ENCODE measurements at regions not wholly inside any gene's neighbourhood (a gene's known extent, or its start where the extent isn't known, plus 50 kb on each side); places are given as distances from the start of the nearest gene placed in this dataset.

DNA sequence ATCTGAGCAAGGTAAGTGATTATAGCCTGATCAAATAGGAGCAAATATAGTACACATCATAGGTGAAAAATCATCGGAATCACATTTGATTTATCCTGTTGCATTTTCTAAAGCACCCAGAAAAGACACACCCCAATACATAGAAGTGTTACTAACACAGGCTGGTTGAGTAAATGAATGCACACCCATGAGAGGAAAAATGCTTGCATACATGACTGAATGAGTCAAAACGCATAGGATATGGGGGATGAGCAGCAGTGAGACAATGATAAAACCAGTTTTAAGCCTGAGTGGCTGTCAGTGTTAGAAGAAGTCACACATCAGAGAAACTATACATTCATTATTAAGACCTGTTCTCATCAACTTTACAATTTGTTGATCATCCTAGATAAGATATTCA, 449.6 kb upstream of the CDH20 start:
- Mint-ChIP-seq H3K9me3 (ENCODE audit: unreplicated experiment) (no peaks in the 10 kb centered on the region), H3K27me3 (ENCODE audit: unreplicated experiment) (no peaks in the 10 kb centered on the region), H3K27ac (ENCODE audit: unreplicated experiment) (no peak overlapping the region), H3K36me3 (ENCODE audit: low read depth, unreplicated experiment) (no peaks in the 10 kb centered on the region), H3K4me1 (ENCODE audit: unreplicated experiment) (peaks cover 12% of the 10 kb centered on the region), H3K4me3 (ENCODE audit: unreplicated experiment) (no peak overlapping the region)
- TF ChIP-seq, protein P1, sequence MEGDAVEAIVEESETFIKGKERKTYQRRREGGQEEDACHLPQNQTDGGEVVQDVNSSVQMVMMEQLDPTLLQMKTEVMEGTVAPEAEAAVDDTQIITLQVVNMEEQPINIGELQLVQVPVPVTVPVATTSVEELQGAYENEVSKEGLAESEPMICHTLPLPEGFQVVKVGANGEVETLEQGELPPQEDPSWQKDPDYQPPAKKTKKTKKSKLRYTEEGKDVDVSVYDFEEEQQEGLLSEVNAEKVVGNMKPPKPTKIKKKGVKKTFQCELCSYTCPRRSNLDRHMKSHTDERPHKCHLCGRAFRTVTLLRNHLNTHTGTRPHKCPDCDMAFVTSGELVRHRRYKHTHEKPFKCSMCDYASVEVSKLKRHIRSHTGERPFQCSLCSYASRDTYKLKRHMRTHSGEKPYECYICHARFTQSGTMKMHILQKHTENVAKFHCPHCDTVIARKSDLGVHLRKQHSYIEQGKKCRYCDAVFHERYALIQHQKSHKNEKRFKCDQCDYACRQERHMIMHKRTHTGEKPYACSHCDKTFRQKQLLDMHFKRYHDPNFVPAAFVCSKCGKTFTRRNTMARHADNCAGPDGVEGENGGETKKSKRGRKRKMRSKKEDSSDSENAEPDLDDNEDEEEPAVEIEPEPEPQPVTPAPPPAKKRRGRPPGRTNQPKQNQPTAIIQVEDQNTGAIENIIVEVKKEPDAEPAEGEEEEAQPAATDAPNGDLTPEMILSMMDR (IDR thresholded peaks at IDR 0.05; ENCODE audit: unreplicated experiment), result no peak
- no peak for DNase-seq (ENCODE audit: low spot score)

DNA sequence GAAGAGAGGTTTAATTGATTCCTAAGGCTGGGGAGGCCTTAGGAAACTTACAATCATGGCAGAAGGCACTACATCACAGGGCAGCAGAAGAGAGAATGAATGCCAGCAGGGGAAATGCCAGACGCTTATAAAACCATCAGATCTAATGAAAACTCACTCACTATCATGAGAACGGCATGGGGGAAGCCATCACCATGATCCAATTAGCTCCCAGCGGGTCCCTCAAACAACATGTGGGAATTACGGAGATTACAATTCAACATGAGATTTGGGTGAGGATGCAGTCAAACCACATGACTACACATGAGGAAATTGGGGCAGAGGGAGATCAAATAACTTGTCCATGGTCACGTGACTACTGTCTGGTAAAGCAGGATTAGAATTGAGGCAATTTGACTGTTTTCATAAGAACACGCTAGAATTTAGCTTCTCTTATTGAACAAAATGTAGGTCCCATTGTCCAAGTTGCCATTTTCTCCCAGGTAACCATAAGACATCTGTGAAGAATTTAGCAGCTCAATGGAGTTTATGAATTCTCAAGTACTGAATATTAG, 445.1 kb upstream of the CDH20 start:
- no peaks in the 10 kb centered on the region for H3K36me3 Mint-ChIP-seq (ENCODE audit: low read depth, unreplicated experiment)
- TF ChIP-seq, protein P1 (IDR thresholded peaks at IDR 0.05; ENCODE audit: unreplicated experiment), result no peak
- H3K27me3 Mint-ChIP-seq (ENCODE audit: unreplicated experiment), result no peaks in the 10 kb centered on the region
- no peak for DNase-seq (ENCODE audit: low spot score)
- no peak overlapping the region for H3K4me3 Mint-ChIP-seq (ENCODE audit: unreplicated experiment)
- H3K27ac Mint-ChIP-seq (ENCODE audit: unreplicated experiment), result no peak overlapping the region
- peaks cover 3% of the 10 kb centered on the region for H3K4me1 Mint-ChIP-seq (ENCODE audit: unreplicated experiment)
- no peaks in the 10 kb centered on the region for H3K9me3 Mint-ChIP-seq (ENCODE audit: unreplicated experiment)

DNA sequence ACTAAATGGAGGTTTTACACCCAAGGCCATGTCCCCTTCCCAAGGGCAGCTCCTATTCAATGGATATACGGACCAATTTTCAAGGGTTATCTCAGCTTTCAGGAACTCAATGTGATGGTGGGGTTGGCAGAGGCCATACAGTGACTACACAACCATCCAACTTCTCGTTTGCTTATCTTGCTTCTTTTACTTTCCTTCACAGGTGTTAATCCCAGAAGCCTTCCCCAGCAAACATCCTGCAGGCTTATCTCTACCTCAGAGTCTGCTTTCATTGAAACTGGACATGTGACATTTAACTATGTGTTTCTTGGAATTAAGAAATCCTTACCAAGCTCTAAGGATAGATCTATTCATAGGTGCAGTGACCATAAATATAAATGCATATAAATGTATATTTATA, 443.8 kb upstream of the CDH20 start:
- H3K27me3 Mint-ChIP-seq (ENCODE audit: unreplicated experiment), result no peaks in the 10 kb centered on the region
- no peak for DNase-seq (ENCODE audit: low spot score)
- no peaks in the 10 kb centered on the region for H3K9me3 Mint-ChIP-seq (ENCODE audit: unreplicated experiment)
- no peaks in the 10 kb centered on the region for H3K4me1 Mint-ChIP-seq (ENCODE audit: unreplicated experiment)
- no peak overlapping the region for H3K4me3 Mint-ChIP-seq (ENCODE audit: unreplicated experiment)
- TF ChIP-seq, protein P1 (IDR thresholded peaks at IDR 0.05; ENCODE audit: unreplicated experiment), result no peak
- no peaks in the 10 kb centered on the region for H3K36me3 Mint-ChIP-seq (ENCODE audit: low read depth, unreplicated experiment)
- no peak overlapping the region for H3K27ac Mint-ChIP-seq (ENCODE audit: unreplicated experiment)

DNA sequence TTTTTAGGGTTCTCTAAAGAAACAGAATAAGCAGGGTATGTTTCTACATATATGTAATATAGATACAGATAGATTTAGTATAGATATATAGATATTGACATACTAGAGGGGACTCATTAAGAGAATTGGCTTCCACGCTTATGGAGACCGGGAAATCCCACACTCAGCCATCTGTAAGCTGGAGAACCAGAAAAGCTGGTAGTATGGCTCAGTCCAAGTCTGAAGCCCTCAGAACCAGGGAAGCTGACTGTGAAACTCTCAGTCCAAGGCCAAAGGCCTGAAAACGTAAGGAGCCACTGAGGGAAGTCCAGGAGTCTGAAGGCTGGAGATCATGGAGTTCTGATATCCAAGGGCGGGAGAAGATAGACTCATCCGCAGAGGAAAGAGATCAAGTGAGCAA, 441.3 kb upstream of the CDH20 start:
- no peaks in the 10 kb centered on the region for H3K27me3 Mint-ChIP-seq (ENCODE audit: unreplicated experiment)
- no peaks in the 10 kb centered on the region for H3K4me1 Mint-ChIP-seq (ENCODE audit: unreplicated experiment)
- H3K36me3 Mint-ChIP-seq (ENCODE audit: low read depth, unreplicated experiment), result no peaks in the 10 kb centered on the region
- no peak overlapping the region for H3K4me3 Mint-ChIP-seq (ENCODE audit: unreplicated experiment)
- no peak overlapping the region for H3K27ac Mint-ChIP-seq (ENCODE audit: unreplicated experiment)
- TF ChIP-seq, protein P1 (IDR thresholded peaks at IDR 0.05; ENCODE audit: unreplicated experiment), result no peak
- H3K9me3 Mint-ChIP-seq (ENCODE audit: unreplicated experiment), result no peaks in the 10 kb centered on the region
- no peak for DNase-seq (ENCODE audit: low spot score)

DNA sequence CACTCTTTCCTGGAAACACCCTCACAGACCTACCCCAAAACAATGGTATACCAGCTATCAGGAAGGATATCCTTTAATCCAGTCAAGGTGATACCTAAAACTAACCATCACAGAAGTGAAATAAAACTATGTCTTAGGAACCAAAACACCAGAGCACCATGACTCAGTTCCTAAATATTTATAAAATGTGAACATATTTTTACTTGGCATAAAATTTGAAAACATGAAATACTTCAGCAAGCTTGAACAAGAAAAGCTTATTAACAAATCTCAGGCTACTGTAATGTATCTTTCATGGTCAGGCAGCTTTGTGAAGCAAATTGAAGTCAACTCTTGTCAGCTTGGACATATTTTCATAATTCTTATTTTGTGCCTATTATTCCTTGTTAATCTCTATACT, 440.8 kb upstream of the CDH20 start:
- Mint-ChIP-seq H3K36me3 (ENCODE audit: low read depth, unreplicated experiment) (no peaks in the 10 kb centered on the region), H3K27me3 (ENCODE audit: unreplicated experiment) (no peaks in the 10 kb centered on the region), H3K27ac (ENCODE audit: unreplicated experiment) (no peak overlapping the region), H3K9me3 (ENCODE audit: unreplicated experiment) (no peaks in the 10 kb centered on the region), H3K4me3 (ENCODE audit: unreplicated experiment) (no peak overlapping the region), H3K4me1 (ENCODE audit: unreplicated experiment) (no peaks in the 10 kb centered on the region)
- DNase-seq (ENCODE audit: low spot score), result no peak
- TF ChIP-seq, protein P1 (IDR thresholded peaks at IDR 0.05; ENCODE audit: unreplicated experiment), result no peak

Measured in endothelial cell (in vitro differentiated cells).